ENCODE measurements at regions not wholly inside any gene's neighbourhood (a gene's known extent, or its start where the extent isn't known, plus 50 kb on each side); places are given as distances from the start of the nearest gene placed in this dataset.

- TF ChIP-seq FOXM1 (IDR thresholded peaks at IDR 0.05; ENCODE audit: low read depth): no peak
- TF ChIP-seq FOXM1 (CRISPR knock-in tag; IDR thresholded peaks at IDR 0.05; ENCODE audit: low read depth): no peak
- TF ChIP-seq PCBP1 (IDR thresholded peaks at IDR 0.05; ENCODE audit: low read depth, low read length, poor library complexity, severe bottlenecking): no peak
- TF ChIP-seq ETV6 (IDR thresholded peaks at IDR 0.05; ENCODE audit: borderline replicate concordance in 1 of 2, low read depth in 2 of 2, low read length in 1 of 2): no peak
- TF ChIP-seq ETV6 (CRISPR knock-in tag; IDR thresholded peaks at IDR 0.05; ENCODE audit: borderline replicate concordance): no peak
- TF ChIP-seq PKNOX1 (IDR thresholded peaks at IDR 0.05): no peak
- TF ChIP-seq SP1 (CRISPR knock-in tag; IDR thresholded peaks at IDR 0.05): no peak
These were observed 129.1 kb downstream of the TTLL2 start (continued) for GRCh38 chr6:167454003-167454402.

- no TSS peak for BruUV-seq (replicated peaks)
- CTCF ChIA-PET (ENCODE audit: low intra/inter-chr PET ratio): no interaction called here
- 2% methylated on average over 4 of the region's 4 CpGs for whole genome bisulfite sequencing (ENCODE audit: insufficient coverage, low coverage, missing lambda C conversion rate)
- no peak overlapping the region for H3K9ac ChIP-seq (ENCODE audit: insufficient read depth in 1 of 2, low read depth in 2 of 2, low read length in 2 of 2)
- no peak overlapping the region for H3K4me2 ChIP-seq (ENCODE audit: insufficient read depth, low read length)
- no peak for FAIRE-seq
- H3K4me1 ChIP-seq (replicated peaks in 1 of 2; ENCODE audit: control insufficient read depth in 2 of 2, insufficient read depth in 2 of 2, low read length in 2 of 2): no peaks in the 10 kb centered on the region
- intact Hi-C loops (cut with micrococcal nuclease) (no loop called here), in situ Hi-C loops (cut with MboI) (no loop called here)
- no peaks in the 10 kb centered on the region for H4K20me1 ChIP-seq (replicated peaks; ENCODE audit: control insufficient read depth, insufficient read depth, low read length)
- H3K9me3 ChIP-seq (replicated peaks; ENCODE audit: control insufficient read depth, insufficient read depth, low read depth, low read length): no peaks in the 10 kb centered on the region
- H3K27me3 ChIP-seq (ENCODE audit: control insufficient read depth in 2 of 2, insufficient read depth in 2 of 2, low read length in 2 of 2): peaks cover 0 to 12% of the 10 kb centered on the region in 2 experiments; a peak in 3 of 5 replicates
- no peak for DNase-seq (ENCODE audit: extremely low read depth in 1 of 4, low spot score in 3 of 4)
- POLR2A ChIA-PET: interaction anchor here (0.6 kb wide), 1 partner anchor 254 kb away, joined by 3 read pairs; no protein-coding TSS in a partner anchor
- no peaks in the 10 kb centered on the region for H3K36me3 ChIP-seq (ENCODE audit: control insufficient read depth, insufficient read depth, low read length)
- no peaks in the 10 kb centered on the region for H3K79me2 ChIP-seq (ENCODE audit: control insufficient read depth, insufficient read depth, low read length)
- no peak overlapping the region for H3K27ac ChIP-seq (ENCODE audit: extremely low read depth, low read depth, low read length)
- no peaks in the 10 kb centered on the region for H3K9me1 ChIP-seq (ENCODE audit: control insufficient read depth, insufficient read depth, low read length)
- no peak overlapping the region for H3K4me3 ChIP-seq
- no peak for ATAC-seq
- H2AFZ ChIP-seq (ENCODE audit: low read depth, low read length): no peak overlapping the region
- no peak for TF ChIP-seq FOXM1 (IDR thresholded peaks at IDR 0.05; ENCODE audit: low read depth)
- TF ChIP-seq FOXM1 (CRISPR knock-in tag; IDR thresholded peaks at IDR 0.05; ENCODE audit: low read depth): no peak
- no peak for TF ChIP-seq TGIF2 (CRISPR knock-in tag; IDR thresholded peaks at IDR 0.05)
- no peak for TF ChIP-seq MXD1 (CRISPR knock-in tag; IDR thresholded peaks at IDR 0.05; ENCODE audit: borderline replicate concordance, poor library complexity, severe bottlenecking)
- no peak for TF ChIP-seq EP400 (IDR thresholded peaks at IDR 0.05)
- no peak for TF ChIP-seq MIER1 (IDR thresholded peaks at IDR 0.05; ENCODE audit: low read depth)
- TF ChIP-seq TFAP4 (CRISPR knock-in tag; IDR thresholded peaks at IDR 0.05; ENCODE audit: borderline replicate concordance): no peak
- TF ChIP-seq CC2D1A (IDR thresholded peaks at IDR 0.05): no peak
- TF ChIP-seq IRF1 (CRISPR knock-in tag; IDR thresholded peaks at IDR 0.05; ENCODE audit: borderline replicate concordance): no peak
- no peak for TF ChIP-seq ZNF140 (CRISPR knock-in tag; IDR thresholded peaks at IDR 0.05)
- TF ChIP-seq HNRNPLL (IDR thresholded peaks at IDR 0.05; ENCODE audit: low read depth, low read length, poor library complexity, severe bottlenecking): no peak
- no peak for TF ChIP-seq ZNF316 (IDR thresholded peaks at IDR 0.05)
- TF ChIP-seq MNT (conservative IDR thresholded peaks at IDR 0.05): no peak
These were observed 130.5 kb downstream of the TTLL2 start for GRCh38 chr6:167455371-167455770.
